Gastrocnemius medialis (tissue), 4 donors: ENCODE measurements at regions not wholly inside any gene's neighbourhood (a gene's known extent, or its start where the extent isn't known, plus 50 kb on each side); places are given as distances from the start of the nearest gene placed in this dataset.

ENCODE experiments used
- ATAC-seq, 2 donors: fragments of 150-250 bp; one replicate each; pipeline ENCODE4 v1.9.1; 2016
- DNase-seq, 2 donors: peaks; one replicate each; pipeline ENCODE4 v3.0.0-alpha.2; 2019
- H3K27ac ChIP-seq, 4 donors: fragments of 200-600 bp; sonication (generic); 1 replicate in 1 of 4; 2 replicates in 3 of 4; pipeline ENCODE4 v1.5.1; 2016 to 2018; ENCODE audit warnings: mild to moderate bottlenecking in 2 of 4, moderate library complexity in 1 of 4
- H3K27me3 ChIP-seq, 3 donors: fragments of 200-600 bp; sonication (generic) in 2 of 3; 1 replicate in 1 of 3; 2 replicates in 2 of 3; pipeline versions ENCODE4 v1.5.1 to v1.6.0; 2016 to 2019; ENCODE audit warnings: mild to moderate bottlenecking in 1 of 3, moderate library complexity in 1 of 3
- H3K36me3 ChIP-seq, 2 donors: fragments of 200-600 bp; sonication (generic) in 1 of 2; one replicate each; pipeline ENCODE4 v1.5.1; 2017 to 2018
- H3K4me1 ChIP-seq, 2 donors: fragments of 200-600 bp; sonication (generic) in 1 of 2; one replicate each; pipeline ENCODE4 v1.5.1; 2016 to 2017; ENCODE audit warnings: mild to moderate bottlenecking in 2 of 2
- H3K4me3 ChIP-seq, 4 donors: fragments of 200-600 bp; sonication (generic) in 3 of 4; 1 replicate in 1 of 4; 2 replicates in 3 of 4; pipeline ENCODE4 v1.5.1; 2016 to 2019; ENCODE audit warnings: mild to moderate bottlenecking in 2 of 4
- H3K9me3 ChIP-seq, 3 donors: fragments of 200-600 bp; sonication (generic) in 2 of 3; 1 replicate in 1 of 3; 2 replicates in 2 of 3; pipeline ENCODE4 v1.5.1; 2016 to 2019
- CTCF ChIP-seq, 5 experiments: fragments of 450-650 bp in 3 of 5; fragments of 200-600 bp in 2 of 5; sonication (generic) in 2 of 5; IDR thresholded peaks in 4 of 5; conservative IDR thresholded peaks in 1 of 5; 1 replicate in 4 of 5; 2 replicates in 1 of 5; pipeline ENCODE4 v1.5.1; 2016 to 2019; ENCODE audit warnings: antibody characterized with exemption in 5 of 5, mild to moderate bottlenecking in 3 of 5, moderate library complexity in 3 of 5
- POLR2A ChIP-seq, 2 donors: fragments of 450-650 bp; IDR thresholded peaks; one replicate each; pipeline ENCODE4 v1.6.1; 2017; ENCODE audit warnings: antibody characterized with exemption in 2 of 2, mild to moderate bottlenecking in 2 of 2, moderate library complexity in 2 of 2
- in situ Hi-C, 4 donors: fragments of 200-750 bp; cut with MboI; loops; one replicate each; pipeline versions ENCODE4 v1.15.0 to v1.8.0; 2017; ENCODE audit warnings: low sequenced_read_pairs in 4 of 4
- intact Hi-C: fragments of 100-400 bp; cut with DNase I; formaldehyde crosslinking; loops from one replicate; pipeline ENCODE4 v1.15.1; 2023; ENCODE audit warnings: low total_unique reads

- Histone ChIP-seq H3K9me3 (no peaks in the 10 kb centered on the region), H3K36me3 (no peaks in the 10 kb centered on the region), H3K4me1 (no peaks in the 10 kb centered on the region), H3K27me3 (no peaks in the 10 kb centered on the region), H3K27ac (no peak overlapping the region), H3K4me3 (no peak overlapping the region)
- no peak for ATAC-seq
- TF ChIP-seq CTCF (IDR thresholded peaks at IDR 0.05 in 4 of 5, conservative IDR thresholded peaks at IDR 0.05 in 1 of 5) (no peak), POLR2A (IDR thresholded peaks at IDR 0.05) (no peak)
- intact Hi-C loops, result no loop called here
- in situ Hi-C loops, result no loop called here
- DNase-seq, result no peak
These were observed 95.9 kb upstream of the MBOAT2 start for GRCh38 chr2:9099341-9099751.

GRCh38 chr2:9097892-9098291 lies 94.4 kb upstream of the MBOAT2 start:
- DNase-seq (no peak), ATAC-seq (no peak)
- H3K27ac ChIP-seq, result no peak overlapping the region
- no peaks in the 10 kb centered on the region for H3K4me1 ChIP-seq
- TF ChIP-seq CTCF (IDR thresholded peaks at IDR 0.05 in 4 of 5, conservative IDR thresholded peaks at IDR 0.05 in 1 of 5), result no peak
- intact Hi-C loops (no loop called here), in situ Hi-C loops (no loop called here)
- no peaks in the 10 kb centered on the region for H3K36me3 ChIP-seq
- no peaks in the 10 kb centered on the region for H3K9me3 ChIP-seq
- H3K4me3 ChIP-seq, result no peak overlapping the region
- H3K27me3 ChIP-seq, result no peaks in the 10 kb centered on the region

- no peak for TF ChIP-seq POLR2A (IDR thresholded peaks at IDR 0.05)
- no peak for TF ChIP-seq CTCF (IDR thresholded peaks at IDR 0.05 in 4 of 5, conservative IDR thresholded peaks at IDR 0.05 in 1 of 5)
- Histone ChIP-seq H3K4me3 (no peak overlapping the region), H3K36me3 (no peaks in the 10 kb centered on the region), H3K27ac (no peak overlapping the region), H3K27me3 (no peaks in the 10 kb centered on the region), H3K4me1 (no peaks in the 10 kb centered on the region), H3K9me3 (no peaks in the 10 kb centered on the region)
- ATAC-seq (no peak), DNase-seq (no peak)
- intact Hi-C loops (no loop called here), in situ Hi-C loops (no loop called here)
These were observed 93.8 kb upstream of the MBOAT2 start for GRCh38 chr2:9097239-9097638.

GRCh38 chr2:9096761-9097160 lies 93.3 kb upstream of the MBOAT2 start:
- no peaks in the 10 kb centered on the region for H3K4me1 ChIP-seq
- no peak overlapping the region for H3K4me3 ChIP-seq
- in situ Hi-C loops, result no loop called here
- DNase-seq, result no peak
- TF ChIP-seq POLR2A (IDR thresholded peaks at IDR 0.05) (no peak), CTCF (IDR thresholded peaks at IDR 0.05 in 4 of 5, conservative IDR thresholded peaks at IDR 0.05 in 1 of 5) (no peak)
- no peaks in the 10 kb centered on the region for H3K27me3 ChIP-seq
- intact Hi-C loops, result no loop called here
- H3K27ac ChIP-seq, result no peak overlapping the region
- no peaks in the 10 kb centered on the region for H3K9me3 ChIP-seq
- no peak for ATAC-seq
- no peaks in the 10 kb centered on the region for H3K36me3 ChIP-seq

- H3K4me3 ChIP-seq, result no peak overlapping the region
- in situ Hi-C loops (no loop called here), intact Hi-C loops (no loop called here)
- TF ChIP-seq CTCF (IDR thresholded peaks at IDR 0.05 in 4 of 5, conservative IDR thresholded peaks at IDR 0.05 in 1 of 5) (peak in 1 of 5 experiments; percentile 11), POLR2A (IDR thresholded peaks at IDR 0.05) (no peak)
- peak; percentile 45 to 46 for ATAC-seq
- H3K4me1 ChIP-seq, result no peaks in the 10 kb centered on the region
- DNase-seq, result peak; percentile 12 to 20
- no peaks in the 10 kb centered on the region for H3K9me3 ChIP-seq
- H3K27ac ChIP-seq, result peak overlapping the region in 1 of 4 donors; percentile 38
- H3K36me3 ChIP-seq, result no peaks in the 10 kb centered on the region
- H3K27me3 ChIP-seq, result no peaks in the 10 kb centered on the region
These were observed 92.2 kb upstream of the MBOAT2 start for GRCh38 chr2:9095690-9096089.
